ENCODE measurements at regions not wholly inside any gene's neighbourhood (a gene's known extent, or its start where the extent isn't known, plus 50 kb on each side); places are given as distances from the start of the nearest gene placed in this dataset.
A peak's percentile ranks its signal among the peaks of the same experiment; 100 is the strongest.

- DNase-seq (ENCODE audit: low read depth) = no peak
Measured at GRCh38 chr12:45627407-45628069, 102.0 kb upstream of the ARID2 start.

- no peak for DNase-seq (ENCODE audit: low read depth)
Measured at GRCh38 chr12:45629292-45629691, 100.2 kb upstream of the ARID2 start.

GRCh38 chr12:45633733-45634132, 95.8 kb upstream of the ARID2 start:
- no peak for DNase-seq (ENCODE audit: low read depth)

DNA sequence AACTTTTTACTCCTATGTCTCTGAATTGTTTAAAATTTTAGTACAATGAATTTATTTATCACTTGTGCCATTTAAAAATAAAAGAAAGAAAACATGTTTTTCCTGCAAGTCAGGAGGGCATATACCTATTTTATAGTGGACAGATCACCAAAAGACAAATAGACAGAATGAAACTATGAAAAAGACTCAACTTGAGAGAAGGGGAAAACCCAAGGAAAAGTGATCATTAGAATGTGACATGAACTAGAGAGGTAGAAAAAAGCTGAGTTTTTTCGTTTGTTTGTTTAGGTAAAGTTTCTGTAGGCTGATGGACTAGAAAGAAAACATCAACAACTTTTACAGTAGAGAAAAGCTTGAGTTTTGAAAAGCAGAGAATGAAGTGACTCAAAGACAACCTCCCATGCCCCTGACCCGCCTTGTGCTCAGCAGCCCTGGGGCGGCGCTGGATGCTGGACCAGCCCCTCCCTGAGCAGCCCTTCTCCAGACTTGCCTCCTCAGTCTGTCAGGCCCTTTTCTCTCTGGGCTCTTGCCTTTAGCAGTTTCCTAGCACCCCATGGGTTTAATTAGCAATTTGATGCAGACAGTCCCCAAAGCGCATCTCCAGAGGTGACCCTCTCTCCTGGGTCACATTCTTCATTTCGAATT, 95.1 kb upstream of the ARID2 start:
- no peak for DNase-seq (ENCODE audit: low read depth)

DNA sequence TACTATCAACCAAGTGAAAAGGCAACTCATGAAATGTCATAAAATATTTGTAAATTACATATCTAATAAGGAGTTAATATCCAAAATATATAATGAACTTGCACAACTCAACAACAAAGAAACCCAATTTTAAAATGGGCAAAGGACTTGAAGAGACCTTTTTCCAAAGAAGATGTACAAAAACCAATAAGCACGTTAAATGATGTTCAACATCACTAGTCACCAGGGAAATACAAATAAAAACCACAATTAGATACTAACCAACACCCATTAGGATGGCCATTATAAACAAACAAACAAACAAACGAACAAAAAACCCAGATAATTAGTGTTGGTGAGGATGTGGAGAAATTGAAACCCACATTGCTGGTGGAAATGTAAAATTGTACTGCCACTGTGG, 92.3 kb upstream of the ARID2 start:
- DNase-seq (ENCODE audit: low read depth) = no peak

GRCh38 chr12:45637706-45638105, 91.8 kb upstream of the ARID2 start:
- DNase-seq (ENCODE audit: low read depth) = peak; percentile 7

- DNase-seq (ENCODE audit: low read depth) = no peak
Measured at GRCh38 chr12:45638386-45638785, 91.1 kb upstream of the ARID2 start.

- DNase-seq (ENCODE audit: low read depth) = no peak
Measured at GRCh38 chr12:45644541-45644940, 85.0 kb upstream of the ARID2 start.

GRCh38 chr12:45646851-45647581, 82.5 kb upstream of the ARID2 start:
- no peak for DNase-seq (ENCODE audit: low read depth)

GRCh38 chr12:45648070-45648469, 81.4 kb upstream of the ARID2 start:
- no peak for DNase-seq (ENCODE audit: low read depth)

GRCh38 chr12:45651029-45651428, 78.5 kb upstream of the ARID2 start:
- DNase-seq (ENCODE audit: low read depth) = no peak

DNA sequence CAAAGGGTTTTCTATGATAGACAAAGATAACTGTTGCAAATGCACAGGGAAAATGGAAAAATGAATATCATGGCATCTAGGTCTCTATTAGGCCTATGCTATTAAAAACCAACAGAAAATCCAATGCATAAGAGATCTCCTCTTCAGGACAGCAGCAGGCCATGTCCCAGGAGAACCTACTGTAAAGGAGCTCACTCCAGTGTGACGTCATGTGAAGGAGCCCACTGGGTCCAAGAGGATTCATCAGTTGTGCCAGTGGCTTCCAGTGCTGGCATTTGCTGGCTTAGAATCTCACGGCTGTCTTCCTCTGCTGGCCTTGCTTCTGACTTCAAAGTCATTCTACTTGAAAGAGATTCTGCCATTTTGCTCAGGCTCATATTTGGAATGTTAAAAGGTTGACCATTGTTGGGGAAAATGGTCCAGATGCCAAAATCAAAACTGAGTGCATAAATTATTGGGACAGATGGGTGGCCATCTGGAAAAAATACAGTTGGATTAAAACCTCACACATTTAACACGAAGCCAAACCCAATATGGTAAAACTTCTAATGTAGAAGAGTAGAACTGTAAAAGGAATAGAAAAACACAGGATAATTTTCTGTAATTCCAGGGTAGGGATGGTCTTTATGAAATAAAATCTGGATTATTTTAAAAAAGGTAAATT, 75.4 kb upstream of the ARID2 start:
- no peak for DNase-seq (ENCODE audit: low read depth)

- DNase-seq (ENCODE audit: low read depth) = peak; percentile 6
Measured at GRCh38 chr12:45655186-45655585, 74.3 kb upstream of the ARID2 start.

GRCh38 chr12:45655743-45656142, 73.8 kb upstream of the ARID2 start:
- DNase-seq (ENCODE audit: low read depth) = no peak

DNA sequence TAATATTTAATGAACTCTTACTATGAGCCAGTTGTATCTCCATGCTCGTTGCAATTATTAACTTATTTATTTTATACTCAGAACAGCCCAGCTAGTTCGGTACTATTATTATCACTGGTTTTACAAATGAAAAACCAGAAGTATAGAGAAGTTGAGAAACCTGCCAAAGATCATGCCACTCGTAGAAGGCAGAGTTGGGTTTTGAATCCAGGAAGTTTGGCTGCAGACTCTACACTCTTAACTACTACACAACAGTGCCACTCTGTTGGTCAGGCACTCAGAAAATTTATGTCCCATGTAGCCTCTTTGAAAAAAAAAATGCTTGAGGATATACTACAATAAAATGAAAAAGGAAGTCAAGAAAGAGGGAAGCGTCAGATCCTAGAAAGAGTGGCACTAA, 71.5 kb upstream of the ARID2 start:
- no peak for DNase-seq (ENCODE audit: low read depth)

GRCh38 chr12:45660330-45660729, 69.2 kb upstream of the ARID2 start:
- DNase-seq (ENCODE audit: low read depth) = peak; percentile 61

DNA sequence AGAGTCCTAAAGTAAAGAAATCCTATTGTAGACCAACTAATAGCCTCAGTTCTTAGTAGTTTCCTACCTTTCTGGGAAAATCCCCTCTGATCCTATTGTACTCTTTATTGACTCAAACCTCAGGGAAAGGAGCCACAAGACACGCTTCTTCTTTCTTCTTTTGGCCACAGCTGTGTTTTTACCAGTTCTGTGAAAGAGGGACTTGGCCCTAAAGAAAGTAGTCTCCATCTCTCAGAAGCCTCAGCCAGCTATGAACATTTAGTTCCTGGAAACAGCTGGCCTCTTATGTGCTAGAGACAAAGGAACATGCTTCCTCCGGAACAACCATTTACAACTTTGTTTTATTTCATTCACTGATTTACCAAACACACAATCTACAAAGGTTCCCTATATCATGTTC, 66.1 kb upstream of the ARID2 start:
- no peak for DNase-seq (ENCODE audit: low read depth)

GRCh38 chr12:45665941-45666340, 63.6 kb upstream of the ARID2 start:
- no peak for DNase-seq (ENCODE audit: low read depth)

DNA sequence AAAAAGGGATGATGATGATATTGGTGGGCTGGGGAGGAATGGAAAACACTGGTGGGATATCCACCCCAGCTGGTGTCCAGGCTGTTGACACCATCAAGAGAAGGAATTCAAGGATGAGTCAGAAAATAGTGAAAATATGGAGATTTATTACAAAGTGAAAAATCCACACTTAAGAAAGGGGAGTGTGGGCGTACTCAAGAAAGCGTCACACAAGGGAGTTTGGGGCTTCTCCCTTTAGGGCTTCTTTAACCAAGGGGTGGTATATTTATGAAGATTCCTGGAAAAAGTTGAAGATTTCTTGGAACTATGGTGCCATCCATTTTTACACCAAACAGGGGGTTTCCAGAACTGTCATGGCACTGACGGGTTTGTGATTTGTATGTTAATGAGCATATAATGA, 63.1 kb upstream of the ARID2 start:
- no peak for DNase-seq (ENCODE audit: low read depth)

GRCh38 chr12:45666816-45667215, 62.7 kb upstream of the ARID2 start:
- no peak for DNase-seq (ENCODE audit: low read depth)

DNA sequence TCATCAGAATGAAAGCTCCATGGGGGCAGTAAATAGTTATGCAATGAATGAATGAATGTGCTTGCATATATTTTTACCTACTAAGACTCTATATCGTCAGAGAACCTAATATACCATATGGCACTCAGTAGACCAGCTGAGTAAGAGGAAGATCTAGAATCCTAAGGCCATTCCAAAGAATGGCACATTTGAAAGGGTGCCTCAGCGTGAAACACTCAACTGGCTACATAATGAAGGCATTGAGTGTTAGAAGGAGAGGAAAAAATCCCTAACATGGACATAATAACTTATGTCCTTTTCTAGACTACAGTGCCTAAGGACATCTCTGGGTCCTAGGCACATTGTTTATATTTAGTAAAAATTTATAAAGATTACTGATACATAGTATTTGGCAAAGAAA, 61.7 kb upstream of the ARID2 start:
- no peak for DNase-seq (ENCODE audit: low read depth)

- DNase-seq (ENCODE audit: low read depth) = no peak
Measured at GRCh38 chr12:45668641-45669040, 60.9 kb upstream of the ARID2 start.

GRCh38 chr12:45669093-45669492, 60.4 kb upstream of the ARID2 start:
- no peak for DNase-seq (ENCODE audit: low read depth)
